HG03469 (cell line): ENCODE measurements at regions not wholly inside any gene's neighbourhood (a gene's known extent, or its start where the extent isn't known, plus 50 kb on each side); places are given as distances from the start of the nearest gene placed in this dataset.

Experiments
- ATAC-seq: cut with Tn5 transposase; IDR thresholded peaks from one replicate; pipeline ENCODE4 v1.9.1; 2021; ENCODE audit warnings: mild to moderate bottlenecking, moderate library complexity, moderate number of reproducible peaks; ENCODE audit not compliant: unreplicated experiment

GRCh38 chr2:12594590-12594989, 122.1 kb upstream of the TRIB2 start:
- ATAC-seq, result no peak

DNA sequence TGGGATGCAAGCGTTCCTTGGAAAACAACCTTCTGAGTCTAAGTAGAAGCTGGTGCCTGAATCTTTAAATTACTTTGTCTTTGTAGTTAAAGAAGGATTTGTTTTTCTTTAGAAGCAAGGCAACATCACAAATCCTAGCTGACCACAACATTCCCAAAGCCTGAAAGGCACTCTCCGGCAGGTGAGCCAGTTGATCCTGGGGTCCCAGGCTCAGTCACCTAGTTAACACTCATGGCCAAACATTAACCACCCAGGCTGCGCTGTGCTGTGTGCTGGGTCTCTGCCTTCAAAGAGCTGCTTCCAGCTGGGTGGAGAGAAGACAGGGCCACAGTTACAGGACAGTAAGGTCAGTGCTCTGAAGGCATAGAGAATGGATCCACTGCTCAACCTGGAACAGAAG, 120.0 kb upstream of the TRIB2 start:
- ATAC-seq, result no peak

DNA sequence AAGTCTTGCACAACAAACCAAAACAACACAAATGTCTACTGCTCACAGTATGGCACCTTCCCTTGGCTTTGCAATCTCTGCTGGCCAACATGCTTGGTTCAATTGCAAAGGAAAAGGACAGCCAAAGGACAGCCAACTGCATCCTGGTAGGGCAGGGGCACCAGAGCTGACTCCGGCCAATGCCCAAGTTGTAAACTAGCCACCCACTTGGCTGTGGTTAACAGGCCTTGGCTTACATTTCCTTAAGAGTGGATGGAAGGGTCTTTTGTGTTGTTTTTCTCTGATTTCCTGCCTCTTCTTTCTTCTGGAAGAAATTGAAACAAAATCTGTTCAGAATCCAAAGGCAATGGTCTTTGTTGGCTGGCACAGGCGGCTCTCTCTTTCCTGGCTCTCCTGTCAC, 119.1 kb upstream of the TRIB2 start:
- ATAC-seq, result no peak

DNA sequence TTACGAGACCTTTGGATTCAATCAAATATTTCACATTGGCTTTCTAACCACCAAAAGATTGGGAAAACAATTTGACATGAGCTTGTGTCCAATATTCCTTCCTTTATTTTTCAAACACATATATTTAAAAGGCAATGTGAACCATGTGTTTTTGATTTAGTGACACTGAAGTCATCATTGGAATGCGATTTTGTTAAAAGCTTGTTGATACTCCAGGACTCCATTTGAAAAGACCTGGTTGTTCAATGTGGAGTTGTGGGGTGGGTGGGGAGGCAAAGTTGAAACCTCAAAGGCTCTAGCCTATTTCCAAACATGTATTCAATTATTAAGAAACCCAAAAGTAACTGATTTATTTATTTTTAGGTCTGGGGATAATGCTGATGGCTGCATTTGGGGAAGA, 114.1 kb upstream of the TRIB2 start:
- ATAC-seq, result no peak

- ATAC-seq, result no peak
Measured at GRCh38 chr2:12603781-12604295, 112.9 kb upstream of the TRIB2 start.

DNA sequence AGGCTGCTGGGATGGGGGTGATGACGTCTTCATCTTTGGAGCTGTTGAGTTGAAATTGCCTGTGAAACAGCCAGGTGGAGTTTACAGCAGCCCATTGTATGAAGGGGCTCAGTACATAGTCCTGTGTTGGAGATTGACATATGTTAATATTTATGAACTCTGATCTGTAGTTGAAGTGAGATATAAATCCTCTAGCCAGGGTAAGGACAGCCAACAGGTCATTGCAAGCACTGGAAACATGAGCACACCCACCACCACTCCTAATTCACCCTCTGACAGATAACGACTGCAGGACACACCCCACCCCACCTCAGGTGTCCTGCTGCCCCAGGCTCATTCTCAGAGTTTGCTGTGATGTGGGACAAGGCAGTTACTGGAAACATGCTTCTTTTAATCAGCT, 112.4 kb upstream of the TRIB2 start:
- no peak for ATAC-seq

DNA sequence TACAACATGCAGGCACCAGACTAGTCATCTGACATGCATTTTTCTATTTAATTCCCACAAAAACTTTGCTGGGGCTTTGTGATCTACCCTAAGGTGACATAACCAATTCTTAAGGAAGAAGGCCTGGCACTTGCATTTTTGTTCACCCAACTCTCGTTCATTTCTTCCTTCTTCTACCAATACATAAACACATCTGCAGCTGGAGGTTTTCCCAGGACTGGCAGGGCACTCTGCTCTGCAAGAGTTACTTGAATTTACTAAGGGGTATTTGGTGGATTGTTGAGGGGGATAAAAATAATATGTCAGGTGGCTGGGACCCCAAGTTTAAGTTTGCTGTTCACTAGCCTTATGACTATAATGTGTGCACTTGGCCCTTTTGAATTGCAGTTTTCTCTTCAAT, 111.4 kb upstream of the TRIB2 start:
- ATAC-seq, result no peak

DNA sequence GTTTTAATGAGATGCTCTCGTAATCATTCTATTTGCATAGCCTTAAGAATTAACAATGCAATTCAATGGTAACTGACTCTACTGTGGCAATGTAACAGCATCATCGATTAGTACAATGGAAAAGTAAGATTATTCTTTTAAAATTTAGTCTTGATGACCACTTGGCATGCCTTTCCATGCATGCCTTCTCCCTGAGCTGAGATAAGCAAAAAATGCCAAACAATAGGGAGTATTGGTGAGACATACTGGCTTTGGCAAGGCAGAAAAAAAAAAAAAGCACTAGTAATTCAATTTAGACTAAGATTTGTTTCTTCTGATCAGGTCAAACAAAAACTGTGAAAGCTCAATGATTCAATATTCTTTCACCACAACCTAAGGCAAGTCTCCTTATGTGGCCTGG, 110.8 kb upstream of the TRIB2 start:
- no peak for ATAC-seq

- ATAC-seq, result no peak
Measured at GRCh38 chr2:12606472-12607000, 110.2 kb upstream of the TRIB2 start.

- ATAC-seq, result no peak
Measured at GRCh38 chr2:12607971-12608370, 108.8 kb upstream of the TRIB2 start.

GRCh38 chr2:12610314-12610713, 106.4 kb upstream of the TRIB2 start:
- no peak for ATAC-seq

- ATAC-seq, result no peak
Measured at GRCh38 chr2:12612168-12612567, 104.6 kb upstream of the TRIB2 start.

GRCh38 chr2:12612671-12613070, 104.1 kb upstream of the TRIB2 start:
- ATAC-seq, result no peak

DNA sequence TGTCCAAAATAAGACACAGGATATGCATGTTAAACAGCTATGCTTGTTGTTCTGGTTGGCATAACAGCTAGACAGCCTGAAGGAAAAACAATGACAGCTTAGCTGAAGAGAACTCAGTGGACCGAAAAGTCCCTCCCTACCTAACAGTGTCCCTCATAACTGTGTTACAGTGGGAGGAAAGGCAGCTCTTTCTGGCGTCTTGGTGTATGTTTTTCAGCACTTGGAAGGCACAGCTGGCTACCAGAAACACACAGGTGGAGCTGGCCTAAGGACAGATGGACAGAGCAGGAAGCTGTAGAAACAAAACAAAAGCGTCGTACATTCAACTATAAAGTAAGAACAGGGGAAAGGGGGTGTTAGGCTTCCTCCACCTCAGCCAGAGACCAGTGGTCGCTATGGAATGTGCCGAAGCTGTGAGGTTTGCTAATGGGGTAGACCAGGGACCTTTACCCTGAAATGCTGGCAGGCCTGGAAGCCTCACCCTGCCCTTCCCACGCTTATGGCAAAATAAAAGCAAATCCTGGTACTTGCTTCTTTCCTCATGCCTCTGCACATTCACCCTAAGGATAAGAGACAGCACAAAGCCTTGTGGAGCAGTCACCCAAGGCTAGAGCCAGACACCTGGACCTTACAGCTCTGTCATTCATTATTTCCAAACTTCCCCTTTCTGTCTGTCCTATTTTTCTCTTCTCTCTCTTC, 103.5 kb upstream of the TRIB2 start:
- no peak for ATAC-seq

- no peak for ATAC-seq
Measured at GRCh38 chr2:12615509-12615908, 101.2 kb upstream of the TRIB2 start.

DNA sequence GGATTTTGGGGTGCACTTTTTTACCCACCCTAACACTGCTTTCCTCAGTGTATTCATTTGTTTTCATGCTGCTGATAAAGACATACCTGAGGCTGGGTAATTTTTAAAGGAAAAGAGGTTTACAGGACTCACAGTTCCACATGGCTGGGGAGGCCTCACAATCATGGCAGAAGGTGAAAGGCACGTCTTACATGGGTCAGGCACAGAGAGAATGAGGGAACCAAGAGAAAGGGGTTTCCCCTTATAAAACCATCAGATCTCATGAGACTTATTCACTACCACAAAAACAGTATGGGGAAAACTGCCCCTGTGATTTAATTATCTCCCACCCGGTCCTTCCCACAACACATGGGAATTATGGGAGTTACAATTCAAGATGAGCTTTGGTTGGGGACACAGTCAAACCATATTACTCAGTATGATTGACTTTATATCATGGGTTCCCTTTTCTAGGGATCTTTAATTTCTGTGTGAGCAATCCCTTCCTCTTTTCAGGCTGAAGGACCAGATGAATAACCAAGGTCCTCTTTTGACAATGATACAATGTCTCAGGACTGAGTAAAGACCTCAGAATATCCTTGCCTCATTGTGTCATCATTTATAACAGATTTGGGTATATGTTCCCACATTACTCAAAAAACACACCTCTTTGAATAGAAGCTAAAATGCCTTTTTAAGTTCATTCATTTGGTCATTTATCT, 100.1 kb upstream of the TRIB2 start:
- ATAC-seq, result no peak

GRCh38 chr2:12617366-12617765, 99.4 kb upstream of the TRIB2 start:
- no peak for ATAC-seq

DNA sequence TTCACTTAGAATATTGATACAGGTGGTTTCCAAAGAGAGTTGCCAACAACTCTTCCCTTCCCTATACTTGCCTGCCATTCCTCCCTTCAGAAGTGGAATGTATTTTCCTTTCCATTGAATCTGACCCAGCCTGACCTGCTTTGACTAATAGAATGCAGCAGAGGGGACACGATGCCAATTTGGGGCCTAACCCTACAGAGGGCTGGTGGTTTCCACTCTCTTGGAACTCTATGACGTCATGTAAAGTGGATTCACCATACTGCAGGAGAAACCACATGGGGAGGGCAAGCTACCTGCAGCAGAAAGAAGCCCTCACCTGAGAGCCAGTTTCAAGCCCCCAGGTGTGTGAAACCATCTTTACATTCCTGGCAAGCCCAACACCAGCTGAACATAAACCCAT, 98.9 kb upstream of the TRIB2 start:
- ATAC-seq, result no peak

- no peak for ATAC-seq
Measured at GRCh38 chr2:12618576-12618975, 98.2 kb upstream of the TRIB2 start.

DNA sequence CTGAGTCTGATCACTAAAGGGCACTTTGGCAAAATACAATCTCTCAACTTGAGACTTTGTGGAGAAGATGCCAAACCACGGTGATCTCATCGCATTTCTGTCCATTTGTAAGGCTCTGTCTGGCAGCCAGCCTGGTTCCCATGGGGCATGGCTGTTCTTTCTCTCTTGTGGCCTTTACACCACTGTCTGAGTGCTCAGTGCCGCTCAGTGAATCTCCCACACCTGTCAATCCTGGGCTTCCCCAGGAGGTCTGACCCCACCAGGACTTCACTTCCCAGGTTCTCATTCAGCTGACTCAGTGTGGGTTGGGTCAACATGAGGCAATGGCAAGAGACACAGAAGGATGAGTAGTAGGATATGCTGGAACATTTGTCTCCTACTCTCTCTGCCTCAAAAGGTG, 96.8 kb upstream of the TRIB2 start:
- no peak for ATAC-seq

DNA sequence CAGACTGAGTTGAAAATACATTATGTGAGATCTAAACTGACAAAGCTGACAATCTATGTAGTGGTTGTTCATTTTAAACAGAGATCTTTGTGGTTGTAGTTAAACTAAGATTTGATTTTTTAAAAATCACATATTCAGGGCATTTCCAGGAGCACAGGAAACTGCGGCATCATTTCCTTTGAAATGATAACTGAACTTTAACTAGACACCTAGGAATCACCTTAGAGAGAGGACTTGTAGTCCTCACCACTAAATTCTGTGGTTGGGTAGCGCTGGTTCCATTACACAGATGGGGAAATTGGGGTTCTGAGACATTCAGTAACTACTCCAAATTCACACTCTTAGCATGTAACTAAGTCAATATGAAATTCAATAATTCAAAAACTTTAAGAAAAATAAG, 96.0 kb upstream of the TRIB2 start:
- ATAC-seq, result no peak

- ATAC-seq, result no peak
Measured at GRCh38 chr2:12623051-12623450, 93.7 kb upstream of the TRIB2 start.
